ENCODE measurements at regions not wholly inside any gene's neighbourhood (a gene's known extent, or its start where the extent isn't known, plus 50 kb on each side); places are given as distances from the start of the nearest gene placed in this dataset.

- H2BK120ac ChIP-seq (ENCODE audit: low read depth, low read length): no peak overlapping the region
- in situ Hi-C loops (cut with MboI; ENCODE audit: low sequenced_read_pairs): no loop called here
- intact Hi-C loops (cut with micrococcal nuclease): no loop called here
- H3K9me1 ChIP-seq (ENCODE audit: insufficient read depth, low read length): no peaks in the 10 kb centered on the region
- H4K5ac ChIP-seq (ENCODE audit: low read depth, low read length): no peak overlapping the region
- H4K91ac ChIP-seq (ENCODE audit: insufficient read depth, low read depth, low read length): no peak overlapping the region
- no peak overlapping the region for H3K27ac ChIP-seq (ENCODE audit: insufficient read depth, low read length)
- ATAC-seq (ENCODE audit: low read depth) (no peak), DNase-seq (no peak)
- no peak overlapping the region for H3K14ac ChIP-seq (replicated peaks; ENCODE audit: low read depth, low read length)
- WGBS, 2 experiments (ENCODE audit: extremely low coverage in 2 of 2, insufficient read length in 1 of 2): 12% methylated on average over 3 of the region's 6 CpGs; no CpG with 5 or more reads in 1 of the 2 experiments
- no peak overlapping the region for H2BK5ac ChIP-seq (ENCODE audit: low read depth, low read length, poor library complexity, severe bottlenecking)
- H3K4me2 ChIP-seq (ENCODE audit: low read depth, low read length): no peak overlapping the region
- H3K18ac ChIP-seq (ENCODE audit: low read depth, low read length): no peak overlapping the region
- no peak overlapping the region for H3K56ac ChIP-seq (ENCODE audit: extremely low read depth, insufficient read depth, low read length)
- H3K4me3 ChIP-seq (ENCODE audit: insufficient read depth, low read depth, low read length): no peak overlapping the region
- H3K79me1 ChIP-seq (ENCODE audit: low read depth in 1 of 2, low read length in 2 of 2): no peaks in the 10 kb centered on the region
- no peaks in the 10 kb centered on the region for H3K27me3 ChIP-seq (ENCODE audit: control insufficient read depth, insufficient read depth, low read length)
- H3K9ac ChIP-seq (ENCODE audit: low read depth, low read length): no peak overlapping the region
- TF ChIP-seq CEBPB (IDR thresholded peaks at IDR 0.05; ENCODE audit: low read depth, low read length) (no peak), ELK1 (IDR thresholded peaks at IDR 0.05; ENCODE audit: borderline replicate concordance, low read depth, low read length) (no peak), FOS (IDR thresholded peaks at IDR 0.05; ENCODE audit: low read depth, low read length) (no peak), USF2 (IDR thresholded peaks at IDR 0.05; ENCODE audit: low read depth, low read length) (no peak), RFX5 (IDR thresholded peaks at IDR 0.05; ENCODE audit: low read depth, low read length) (no peak), POLR2A (IDR thresholded peaks at IDR 0.05; ENCODE audit: low read depth, low read length) (no peak), RAD21 (IDR thresholded peaks at IDR 0.05; ENCODE audit: low read length) (no peak)
- no TSS peak for BruUV-seq (replicated peaks)
- no peaks in the 10 kb centered on the region for H3K36me3 ChIP-seq (ENCODE audit: control insufficient read depth, insufficient read depth, low read length)
- peaks cover 5% of the 10 kb centered on the region; the same call in 1 of the 2 replicates for H3K9me3 ChIP-seq (ENCODE audit: control insufficient read depth, insufficient read depth, low read length)
- CTCF ChIA-PET: interaction anchor here (0.6 kb wide), 1 partner anchor 718 kb away, joined by 4 read pairs; no protein-coding TSS in a partner anchor
- dilution Hi-C loops (cut with HindIII; ENCODE audit: low sequenced_read_pairs, unreplicated experiment): no loop called here
- no peak overlapping the region for H2AK5ac ChIP-seq (ENCODE audit: low read depth, low read length)
- H2AK9ac ChIP-seq (replicated peaks; ENCODE audit: low read depth, low read length, poor library complexity): no peak overlapping the region
- H4K20me1 ChIP-seq (ENCODE audit: insufficient read depth, low read length): no peaks in the 10 kb centered on the region
- no peak overlapping the region for H2AFZ ChIP-seq (replicated peaks; ENCODE audit: low read length, poor library complexity)
- H4K8ac ChIP-seq (ENCODE audit: low read depth in 2 of 2, low read length in 2 of 2): no peak overlapping the region
- H3K4me1 ChIP-seq (ENCODE audit: control insufficient read depth, insufficient read depth, low read length): no peaks in the 10 kb centered on the region
- POLR2A ChIA-PET (ENCODE audit: unreplicated experiment): no interaction called here
- H3K23ac ChIP-seq (ENCODE audit: low read depth, low read length): no peak overlapping the region
- no peak overlapping the region for H2BK15ac ChIP-seq (ENCODE audit: low read depth, low read length)
- no peak overlapping the region for H3K4ac ChIP-seq (ENCODE audit: low read depth, low read length)
- no peak overlapping the region for H2BK20ac ChIP-seq (ENCODE audit: low read depth, low read length)
Measured at GRCh38 chr13:34654647-34655046, 287.4 kb upstream of the NBEA start.

Measured in IMR-90 (cell line).